H9 (cell line): ENCODE measurements at regions not wholly inside any gene's neighbourhood (a gene's known extent, or its start where the extent isn't known, plus 50 kb on each side); places are given as distances from the start of the nearest gene placed in this dataset.

Source experiments
- DNase-seq: peaks from one replicate; pipeline ENCODE4 v3.0.0-alpha.2; 2017
- H2AFZ ChIP-seq: one replicate; pipeline ENCODE4 v1.6.1; 2013; ENCODE audit warnings: mild to moderate bottlenecking, low read length, control low read depth, moderate library complexity
- H2AK5ac ChIP-seq: 2 replicates; pipeline ENCODE4 v1.6.1; 2013; ENCODE audit warnings: low read length, control low read depth, mixed read lengths; ENCODE audit not compliant: insufficient read length
- H2BK120ac ChIP-seq: one replicate; pipeline ENCODE4 v1.6.1; 2013; ENCODE audit warnings: low read depth, mild to moderate bottlenecking, low read length, control low read depth, inconsistent platforms; ENCODE audit not compliant: poor library complexity, severe bottlenecking
- H2BK12ac ChIP-seq: 2 replicates; pipeline ENCODE4 v1.6.1; 2013; ENCODE audit warnings: low read length, control low read depth, mixed read lengths, low read depth; ENCODE audit not compliant: insufficient read length
- H2BK15ac ChIP-seq: 2 replicates; pipeline ENCODE4 v1.6.1; 2013; ENCODE audit warnings: low read depth, low read length, control low read depth
- H2BK20ac ChIP-seq: one replicate; pipeline ENCODE4 v1.6.1; 2013; ENCODE audit warnings: low read depth, mild to moderate bottlenecking, low read length, control low read depth, inconsistent platforms; ENCODE audit not compliant: poor library complexity, severe bottlenecking
- H2BK5ac ChIP-seq: 2 replicates; pipeline ENCODE4 v1.6.1; 2013; ENCODE audit warnings: low read length, control low read depth, mixed read lengths; ENCODE audit not compliant: insufficient read length
- H3K14ac ChIP-seq: 2 replicates; pipeline ENCODE4 v1.6.1; 2013; ENCODE audit warnings: low read length, control low read depth; ENCODE audit not compliant: insufficient read depth
- H3K18ac ChIP-seq: 2 replicates; pipeline ENCODE4 v1.6.1; 2013; ENCODE audit warnings: low read depth, mild to moderate bottlenecking, mixed read lengths, low read length, control low read depth; ENCODE audit not compliant: insufficient read length
- H3K23ac ChIP-seq: 2 replicates; pipeline ENCODE4 v1.6.1; 2013; ENCODE audit warnings: low read length, control low read depth, mixed read lengths, low read depth; ENCODE audit not compliant: insufficient read length
- H3K23me2 ChIP-seq: 2 replicates; pipeline ENCODE4 v1.6.1; 2013; ENCODE audit warnings: low read depth, mild to moderate bottlenecking, mixed read lengths, low read length, control low read depth; ENCODE audit not compliant: insufficient read length, poor library complexity, severe bottlenecking
- H3K27ac ChIP-seq: 2 replicates; pipeline ENCODE4 v1.5.1; 2013; ENCODE audit warnings: low read length, control low read depth, mixed read lengths, low read depth; ENCODE audit not compliant: insufficient read length
- H3K27me3 ChIP-seq: 2 replicates; pipeline ENCODE4 v1.6.1; 2013; ENCODE audit warnings: low read length, control low read depth, inconsistent platforms; ENCODE audit not compliant: insufficient read depth
- H3K4ac ChIP-seq: 2 replicates; pipeline ENCODE4 v1.6.1; 2013; ENCODE audit warnings: low read depth, mild to moderate bottlenecking, control low read depth, inconsistent platforms, low read length, moderate library complexity
- H3K4me1 ChIP-seq: 2 replicates; pipeline ENCODE4 v1.6.1; 2013; ENCODE audit warnings: low read length, control low read depth, inconsistent platforms; ENCODE audit not compliant: insufficient read depth
- H3K4me2 ChIP-seq: 2 replicates; pipeline ENCODE4 v1.6.1; 2013; ENCODE audit warnings: low read length, control low read depth, mixed read lengths; ENCODE audit not compliant: insufficient read length, insufficient read depth
- H3K56ac ChIP-seq: 2 replicates; pipeline ENCODE4 v1.6.1; 2013; ENCODE audit warnings: low read depth, mild to moderate bottlenecking, mixed read lengths, low read length, control low read depth; ENCODE audit not compliant: insufficient read length
- H3K79me1 ChIP-seq: 2 replicates; pipeline ENCODE4 v1.6.1; 2013; ENCODE audit warnings: low read depth, mild to moderate bottlenecking, moderate library complexity, low read length, control low read depth, inconsistent platforms; ENCODE audit not compliant: insufficient read depth, poor library complexity, severe bottlenecking
- H3K79me2 ChIP-seq: 2 replicates; pipeline ENCODE4 v1.6.1; 2013; ENCODE audit warnings: low read length, control low read depth, inconsistent platforms; ENCODE audit not compliant: insufficient read depth
- H3K9ac ChIP-seq: 2 replicates; pipeline ENCODE4 v1.6.1; 2013; ENCODE audit warnings: low read length, control low read depth, mixed read lengths; ENCODE audit not compliant: insufficient read length; ENCODE audit errors: extremely low read depth
- H3K9me3 ChIP-seq: one replicate; pipeline ENCODE4 v1.6.1; 2013; ENCODE audit warnings: low read depth, low read length, inconsistent platforms; ENCODE audit not compliant: control insufficient read depth
- H3T11ph ChIP-seq: one replicate; pipeline ENCODE4 v1.6.1; 2013; ENCODE audit warnings: mild to moderate bottlenecking, low read length, control low read depth, inconsistent platforms
- H4K20me1 ChIP-seq: one replicate; pipeline ENCODE4 v1.6.1; 2013; ENCODE audit not compliant: control insufficient read depth, insufficient read length, insufficient read depth
- H4K5ac ChIP-seq: 2 replicates; pipeline ENCODE4 v1.6.1; 2013; ENCODE audit warnings: low read depth, mild to moderate bottlenecking, mixed read lengths, low read length, control low read depth; ENCODE audit not compliant: insufficient read length
- H4K8ac ChIP-seq: replicated peaks from 2 replicates; pipeline ENCODE4 v1.6.1; 2013; ENCODE audit warnings: low read length, control low read depth, mixed read lengths, low read depth; ENCODE audit not compliant: insufficient read length
- H4K91ac ChIP-seq: 2 replicates; pipeline ENCODE4 v1.6.1; 2013; ENCODE audit warnings: low read depth, mild to moderate bottlenecking, moderate library complexity, mixed read lengths, low read length, control low read depth; ENCODE audit not compliant: insufficient read length
- H3K27ac Mint-ChIP-seq, 3 experiments: 2 replicates in 2 of 3; 3 replicates in 1 of 3; pipeline ENCODE4 v1.8.0; 2020 to 2021; ENCODE audit warnings: mixed read lengths in 3 of 3, mild to moderate bottlenecking in 1 of 3, moderate library complexity in 1 of 3
- H3K27me3 Mint-ChIP-seq: 2 replicates; pipeline ENCODE4 v1.8.0; 2021; ENCODE audit warnings: low read depth, mild to moderate bottlenecking, moderate library complexity, mixed read lengths
- H3K36me3 Mint-ChIP-seq, 3 experiments: 2 replicates in 2 of 3; 3 replicates in 1 of 3; pipeline ENCODE4 v1.8.0; 2020 to 2021; ENCODE audit warnings: low read depth in 3 of 3, mixed read lengths in 3 of 3; ENCODE audit not compliant: insufficient read depth in 1 of 3
- H3K4me1 Mint-ChIP-seq, 2 experiments: 2 replicates each; pipeline ENCODE4 v1.8.0; 2020; ENCODE audit warnings: mixed read lengths in 2 of 2
- H3K4me3 Mint-ChIP-seq, 2 experiments: 2 replicates in 1 of 2; 3 replicates in 1 of 2; pipeline ENCODE4 v1.8.0; 2020 to 2021; ENCODE audit warnings: mild to moderate bottlenecking in 2 of 2, mixed read lengths in 2 of 2, moderate library complexity in 1 of 2
- H3K9me3 Mint-ChIP-seq, 2 experiments: 2 replicates in 1 of 2; 3 replicates in 1 of 2; pipeline ENCODE4 v1.8.0; 2020; ENCODE audit warnings: mild to moderate bottlenecking in 2 of 2, mixed read lengths in 2 of 2, moderate library complexity in 1 of 2
- CTCF ChIP-seq: fragments of 200-600 bp; sonication (generic); conservative IDR thresholded peaks from 3 replicates; pipeline ENCODE4 v1.8.0; 2021; ENCODE audit warnings: antibody characterized with exemption, mild to moderate bottlenecking
- WGBS: extraction: QIAGEN DNeasy Blood & Tissue Kit; methylation state at CpG from one replicate; pipeline ENCODE4 v1.1.7; 2013; ENCODE audit warnings: missing lambda C conversion rate, low lambda C conversion rate, mixed read lengths; ENCODE audit not compliant: insufficient read length; ENCODE audit errors: extremely low coverage; 5-methylcytosine and 5-hydroxymethylcytosine counted together

GRCh38 chr12:112574896-112575558 is 156.3 kb downstream of the PTPN11 start:
- Histone ChIP-seq H2AFZ (no peak overlapping the region), H2BK12ac (no peak overlapping the region), H3K4me2 (peak overlapping the region; percentile 46), H2BK120ac (no peak overlapping the region), H3K9ac (no peak overlapping the region), H2BK15ac (no peak overlapping the region), H4K91ac (no peak overlapping the region), H3K23me2 (no peaks in the 10 kb centered on the region), H3K4me1 (0 out of 2 replicates have a peak, but pooled peaks cover 3% of the 10 kb centered on the region), H2BK20ac (no peak overlapping the region), H4K8ac (no peak overlapping the region), H3K14ac (no peak overlapping the region), H3K79me1 (no peaks in the 10 kb centered on the region), H3T11ph (no peak overlapping the region), H3K23ac (no peak overlapping the region), H3K4ac (no peak overlapping the region), H2AK5ac (no peak overlapping the region), H3K79me2 (no peaks in the 10 kb centered on the region), H2BK5ac (no peak overlapping the region), H3K27ac (no peak overlapping the region), H4K20me1 (no peaks in the 10 kb centered on the region), H3K18ac (no peak overlapping the region), H3K9me3 (no peaks in the 10 kb centered on the region), H4K5ac (no peak overlapping the region), H3K56ac (no peak overlapping the region), H3K27me3 (peaks cover 32% of the 10 kb centered on the region; the same call in 1 of the 2 replicates)
- H3K27me3 Mint-ChIP-seq: peaks cover 84% of the 10 kb centered on the region
- H3K27ac Mint-ChIP-seq: no peak overlapping the region
- peaks cover 0 to 7% of the 10 kb centered on the region in 2 experiments; a peak in 1 of 5 replicates for H3K9me3 Mint-ChIP-seq
- DNase-seq: no peak
- H3K4me1 Mint-ChIP-seq: peaks cover 27 to 40% of the 10 kb centered on the region in 2 experiments
- H3K36me3 Mint-ChIP-seq: no peaks in the 10 kb centered on the region
- no peak for TF ChIP-seq CTCF
- no CpG with 5 or more reads among the region's 42 CpGs for WGBS
- H3K4me3 Mint-ChIP-seq: peak overlapping the region; percentile 37 to 79
